Endothelial cell of umbilical vein (primary cell): ENCODE measurements at regions not wholly inside any gene's neighbourhood (a gene's known extent, or its start where the extent isn't known, plus 50 kb on each side); places are given as distances from the start of the nearest gene placed in this dataset.

ENCODE experiments used
- BruUV-seq: library from RNA; stranded (reverse); fragments of 400-500 nt; replicated peaks from 2 replicates; lab custom pipeline; 2021; lab: Mats Ljungman, UMichigan
- CTCF ChIA-PET: fragments of 300-600, 350-600 bp; sonication (Branson Sonifier 250); formaldehyde crosslinking; loops from one replicate; lab custom pipeline; 2021; ENCODE audit warnings: antibody characterized with exemption, inconsistent platforms; lab: Charles Lee
- POLR2A ChIA-PET: fragments of 300-600, 350-600 bp; sonication (Branson Sonifier 250); formaldehyde crosslinking; loops from one replicate; lab custom pipeline; 2021; ENCODE audit warnings: antibody characterized with exemption, inconsistent platforms; lab: Charles Lee
- DNase-seq: peaks from one replicate; pipeline ENCODE4 v3.0.0-alpha.2; 2011; ENCODE audit warnings: low read depth, low spot score
- FAIRE-seq: peaks from 2 replicates; lab custom pipeline; 2011; peaks lifted over from hg19 to GRCh38; lab: Jason Lieb, UNC
- H2AFZ ChIP-seq: 2 replicates; pipeline ENCODE4 v1.6.0; 2012; ENCODE audit warnings: low read depth, low read length, control low read depth, inconsistent platforms
- H3K27ac ChIP-seq: 2 replicates; pipeline ENCODE4 v1.5.1; 2011; ENCODE audit warnings: low read depth, mild to moderate bottlenecking, control low read depth, low read length, moderate library complexity; ENCODE audit not compliant: insufficient read depth
- H3K27me3 ChIP-seq, 2 experiments: 2 replicates each; pipeline versions ENCODE4 v1.6.0 to v1.6.1; 2011; ENCODE audit warnings: low read length in 2 of 2, mixed read lengths in 1 of 2; ENCODE audit not compliant: control insufficient read depth in 2 of 2, insufficient read depth in 2 of 2
- H3K36me3 ChIP-seq, 2 experiments: 2 replicates in 1 of 2; 3 replicates in 1 of 2; pipeline ENCODE4 v1.5.1; 2011; ENCODE audit warnings: low read length in 2 of 2, mild to moderate bottlenecking in 1 of 2, moderate library complexity in 1 of 2; ENCODE audit not compliant: control insufficient read depth in 2 of 2, insufficient read depth in 2 of 2; ENCODE audit errors: extremely low read depth in 1 of 2
- H3K4me1 ChIP-seq: 3 replicates; pipeline ENCODE4 v1.5.1; 2011; ENCODE audit warnings: mild to moderate bottlenecking, low read length; ENCODE audit not compliant: control insufficient read depth, insufficient read depth; ENCODE audit errors: extremely low read depth
- H3K4me2 ChIP-seq: 2 replicates; pipeline ENCODE4 v1.6.1; 2011; ENCODE audit warnings: low read length, control low read depth, mixed read lengths; ENCODE audit not compliant: insufficient read depth
- H3K4me3 ChIP-seq, 3 experiments: fragments of 200-600 bp in 1 of 3; sonication (generic), shearing (Covaris generic) in 1 of 3; replicated peaks in 1 of 3; 2 replicates each; pipeline ENCODE4 v1.5.1; 2011 to 2016; ENCODE audit warnings: control low read depth in 3 of 3, low read length in 3 of 3, mild to moderate bottlenecking in 2 of 3, inconsistent platforms in 1 of 3, low read depth in 1 of 3, moderate library complexity in 1 of 3; ENCODE audit not compliant: insufficient read depth in 1 of 3
- H3K79me2 ChIP-seq: 2 replicates; pipeline ENCODE4 v1.6.0; 2012; ENCODE audit warnings: low read length, inconsistent platforms; ENCODE audit not compliant: control insufficient read depth, insufficient read depth
- H3K9ac ChIP-seq: replicated peaks from 2 replicates; pipeline ENCODE3; 2011; ENCODE audit warnings: low read length, control low read depth; ENCODE audit not compliant: insufficient read depth; ENCODE audit errors: extremely low read depth
- H3K9me1 ChIP-seq: replicated peaks from 3 replicates; pipeline ENCODE4 v1.6.0; 2011; ENCODE audit warnings: mild to moderate bottlenecking, low read length; ENCODE audit not compliant: control insufficient read depth, insufficient read depth; ENCODE audit errors: extremely low read depth
- H3K9me3 ChIP-seq: replicated peaks from 2 replicates; pipeline ENCODE4 v1.5.1; 2012; ENCODE audit warnings: low read length, inconsistent platforms; ENCODE audit not compliant: control insufficient read depth, insufficient read depth
- H4K20me1 ChIP-seq: replicated peaks from 2 replicates; pipeline ENCODE3; 2011; ENCODE audit warnings: mild to moderate bottlenecking, low read length; ENCODE audit not compliant: control insufficient read depth, insufficient read depth; ENCODE audit errors: extremely low read depth
- CTCF ChIP-seq, 2 donors: IDR thresholded peaks; 1 replicate in 1 of 2; 2 replicates in 1 of 2; pipeline ENCODE4 v1.5.1; 2011; ENCODE audit warnings: low read length in 2 of 2, mild to moderate bottlenecking in 2 of 2, moderate library complexity in 2 of 2, control low read depth in 1 of 2, inconsistent platforms in 1 of 2, low read depth in 1 of 2; ENCODE audit not compliant: insufficient read depth in 1 of 2; ENCODE audit errors: extremely low read depth in 1 of 2
- EZH2 ChIP-seq: IDR thresholded peaks from 2 replicates; pipeline ENCODE4 v1.6.1; 2012; ENCODE audit warnings: borderline replicate concordance, low read depth, mild to moderate bottlenecking, moderate library complexity, low read length, inconsistent platforms; ENCODE audit not compliant: severe bottlenecking
- FOS ChIP-seq: IDR thresholded peaks from 2 replicates; pipeline ENCODE4 v1.6.1; 2011; ENCODE audit warnings: mild to moderate bottlenecking, low read length, moderate library complexity, borderline replicate concordance; ENCODE audit not compliant: insufficient read depth
- GATA2 ChIP-seq: IDR thresholded peaks from 2 replicates; pipeline ENCODE4 v1.7.0; 2011; ENCODE audit warnings: low read depth, mild to moderate bottlenecking, moderate library complexity, mixed read lengths, low read length; ENCODE audit not compliant: insufficient read length, insufficient read depth
- JUN ChIP-seq: IDR thresholded peaks from 2 replicates; pipeline ENCODE4 v1.6.1; 2011; ENCODE audit warnings: borderline replicate concordance, low read depth; ENCODE audit not compliant: insufficient read length, insufficient read depth
- MAX ChIP-seq: IDR thresholded peaks from 2 replicates; pipeline ENCODE4 v1.6.1; 2011; ENCODE audit not compliant: insufficient read depth, insufficient read length
- MYC ChIP-seq: IDR thresholded peaks from one replicate; pipeline ENCODE4 v1.6.1; 2011; ENCODE audit warnings: mild to moderate bottlenecking, low read depth, low read length
- POLR2A ChIP-seq: IDR thresholded peaks from 2 replicates; pipeline ENCODE4 v1.6.1; 2012; ENCODE audit warnings: low read depth, mild to moderate bottlenecking, control low read depth, low read length
- POLR2AphosphoS5 ChIP-seq: IDR thresholded peaks from 2 replicates; pipeline ENCODE4 v1.6.1; 2012; ENCODE audit warnings: low read depth, mild to moderate bottlenecking, control low read depth, low read length, moderate library complexity; ENCODE audit not compliant: insufficient read depth
- dilution Hi-C: fragments of 300-500 bp; cut with MboI; formaldehyde crosslinking; loops from one replicate; pipeline ENCODE4 v1.15.0; 2019; ENCODE audit warnings: low sequenced_read_pairs; ENCODE audit not compliant: extremely low pct_ligation_motif_present
- intact Hi-C: fragments of 100-400 bp; cut with micrococcal nuclease; formaldehyde crosslinking; loops from one replicate; pipeline ENCODE4 v1.10.0; 2022

- H3K9me3 ChIP-seq, result peaks cover 2% of the 10 kb centered on the region
- no peak for FAIRE-seq
- intact Hi-C loops (no loop called here), dilution Hi-C loops (no loop called here)
- H3K4me3 ChIP-seq, result no peak overlapping the region
- H2AFZ ChIP-seq, result no peak overlapping the region
- no peak overlapping the region for H3K9ac ChIP-seq
- H3K4me2 ChIP-seq, result no peak overlapping the region
- POLR2A ChIA-PET, result no interaction called here
- CTCF ChIA-PET, result no interaction called here
- no peaks in the 10 kb centered on the region for H4K20me1 ChIP-seq
- BruUV-seq, result no TSS peak
- no peak for DNase-seq
- no peaks in the 10 kb centered on the region for H3K4me1 ChIP-seq
- no peaks in the 10 kb centered on the region for H3K79me2 ChIP-seq
- no peaks in the 10 kb centered on the region for H3K27me3 ChIP-seq
- no peaks in the 10 kb centered on the region for H3K9me1 ChIP-seq
- no peak overlapping the region for H3K27ac ChIP-seq
- TF ChIP-seq FOS (no peak), POLR2A (no peak), MYC (no peak), MAX (no peak), EZH2 (no peak), POLR2AphosphoS5 (no peak), GATA2 (no peak), JUN (no peak)
- H3K36me3 ChIP-seq, result no peaks in the 10 kb centered on the region
These were observed 287.2 kb downstream of the SATB1 start for GRCh38 chr3:18137958-18138357.

DNA sequence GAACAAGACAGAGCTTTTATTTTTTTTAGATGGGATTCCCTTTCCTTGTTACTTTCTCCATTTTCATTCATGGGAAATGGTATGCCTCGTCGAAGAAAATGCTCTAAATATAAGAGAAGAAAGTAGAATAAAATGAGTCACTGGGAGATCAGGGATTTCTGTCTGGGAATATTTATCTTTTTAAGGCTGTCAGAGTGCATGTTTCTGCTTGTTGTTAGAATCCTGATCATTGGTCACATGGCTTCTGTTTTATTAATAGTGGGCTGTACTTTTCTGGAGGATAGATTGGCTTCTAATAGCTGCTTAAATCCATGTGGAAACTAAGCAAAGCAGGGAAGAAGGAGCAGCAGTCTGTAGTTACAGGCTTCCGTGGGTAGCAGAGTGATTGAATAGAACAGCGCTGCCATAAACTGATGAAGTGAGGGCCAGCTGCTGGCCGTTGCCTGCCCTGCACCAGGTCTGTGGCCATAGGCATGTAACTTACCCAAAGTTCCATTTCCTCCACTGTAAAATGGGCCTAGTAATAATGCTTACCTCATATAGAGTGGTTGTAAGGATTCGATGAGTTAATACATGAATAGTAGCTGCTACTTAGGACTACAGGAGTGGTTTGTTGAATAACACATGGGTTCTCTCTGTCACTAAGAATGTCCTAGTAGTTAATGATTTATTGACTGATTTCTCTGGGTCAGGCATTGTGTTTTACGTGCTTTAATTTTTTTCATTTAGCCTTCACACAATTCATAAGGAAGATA, 289.9 kb downstream of the SATB1 start:
- no peak overlapping the region for H3K4me3 ChIP-seq
- intact Hi-C loops (no loop called here), dilution Hi-C loops (no loop called here)
- H3K36me3 ChIP-seq, result no peaks in the 10 kb centered on the region
- no peak overlapping the region for H3K9ac ChIP-seq
- no peak overlapping the region for H3K4me2 ChIP-seq
- peaks cover 7% of the 10 kb centered on the region for H3K9me3 ChIP-seq
- H3K27ac ChIP-seq, result no peak overlapping the region
- H4K20me1 ChIP-seq, result no peaks in the 10 kb centered on the region
- ChIA-PET POLR2A (no interaction called here), CTCF (no interaction called here)
- no peaks in the 10 kb centered on the region for H3K79me2 ChIP-seq
- H3K4me1 ChIP-seq, result no peaks in the 10 kb centered on the region
- TF ChIP-seq MAX, result no peak
- no peak for TF ChIP-seq FOS
- no peak for TF ChIP-seq POLR2AphosphoS5
- TF ChIP-seq JUN, result no peak
- no peak for TF ChIP-seq CTCF (IDR thresholded peaks at IDR 0.05; ENCODE audit: extremely low read depth in 1 of 2, insufficient read depth in 1 of 2, low read depth in 1 of 2, low read length in 2 of 2)
- TF ChIP-seq EZH2, result no peak
- no peak for TF ChIP-seq POLR2A
- no peak for TF ChIP-seq GATA2
- no peak for TF ChIP-seq MYC
- no peak for DNase-seq
- H3K9me1 ChIP-seq, result no peaks in the 10 kb centered on the region
- no peak for FAIRE-seq
- H2AFZ ChIP-seq, result no peak overlapping the region
- H3K27me3 ChIP-seq, result no peaks in the 10 kb centered on the region
- BruUV-seq, result no TSS peak
